Thoracic aorta (tissue), 2 donors: ENCODE measurements at regions not wholly inside any gene's neighbourhood (a gene's known extent, or its start where the extent isn't known, plus 50 kb on each side); places are given as distances from the start of the nearest gene placed in this dataset.

ENCODE experiments used
- ATAC-seq: fragments of 150-250 bp; one replicate; pipeline ENCODE4 v1.8.0; 2017; ENCODE audit warnings: low read depth; ENCODE audit not compliant: insufficient number of reproducible peaks, low FRiP score
- DNase-seq: peaks from one replicate; pipeline ENCODE4 v3.0.0-alpha.2; 2020; ENCODE audit warnings: low spot score
- H3K27ac ChIP-seq, 2 donors: fragments of 200-600 bp; sonication (generic); 1 replicate in 1 of 2; 2 replicates in 1 of 2; pipeline ENCODE4 v1.5.1; 2016; ENCODE audit warnings: mild to moderate bottlenecking in 2 of 2, moderate library complexity in 2 of 2
- H3K27me3 ChIP-seq: fragments of 200-600 bp; sonication (generic); replicated peaks from 2 replicates; pipeline ENCODE4 v1.6.0; 2016; ENCODE audit warnings: mild to moderate bottlenecking; ENCODE audit not compliant: insufficient read depth
- H3K36me3 ChIP-seq: fragments of 200-600 bp; sonication (generic); one replicate; pipeline ENCODE4 v1.5.1; 2016
- H3K4me1 ChIP-seq, 2 donors: fragments of 200-600 bp; sonication (generic); 1 replicate in 1 of 2; 2 replicates in 1 of 2; pipeline versions ENCODE4 v1.5.1 to v1.6.0; 2016; ENCODE audit warnings: low read depth in 2 of 2, mild to moderate bottlenecking in 1 of 2; ENCODE audit not compliant: control insufficient read depth in 1 of 2
- H3K4me3 ChIP-seq: fragments of 200-600 bp; sonication (generic); 2 replicates; pipeline ENCODE4 v1.5.1; 2016; ENCODE audit warnings: mild to moderate bottlenecking
- H3K9me3 ChIP-seq: fragments of 200-600 bp; sonication (generic); 2 replicates; pipeline ENCODE4 v1.5.1; 2016
- CTCF ChIP-seq: fragments of 200-600 bp; sonication (generic); IDR thresholded peaks from one replicate; pipeline ENCODE4 v1.5.1; 2019; ENCODE audit warnings: antibody characterized with exemption

GRCh38 chr1:59057796-59058195, 239.1 kb upstream of the FGGY start:
- H3K27ac ChIP-seq = peak overlapping the region; percentile 62 to 65
- no peak for ATAC-seq
- TF ChIP-seq CTCF = no peak

GRCh38 chr1:59058665-59059439, 238.0 kb upstream of the FGGY start:
- peak overlapping the region in 1 of 2 donors; percentile 62 for H3K27ac ChIP-seq

More at GRCh38 chr1:59057796-59058195, 239.1 kb upstream of the FGGY start:
- Histone ChIP-seq H3K4me3 (no peak overlapping the region), H3K36me3 (no peaks in the 10 kb centered on the region), H3K4me1 (peaks cover 0 to 39% of the 10 kb centered on the region in 2 donors), H3K9me3 (no peaks in the 10 kb centered on the region), H3K27me3 (no peaks in the 10 kb centered on the region)
- no peak for DNase-seq

GRCh38 chr1:59061876-59062275, 235.0 kb upstream of the FGGY start:
- peak overlapping the region; percentile 64 for H3K4me3 ChIP-seq
- peak overlapping the region; percentile 73 to 78 for H3K27ac ChIP-seq
- H3K36me3 ChIP-seq = no peaks in the 10 kb centered on the region
- TF ChIP-seq CTCF = no peak
- peak; percentile 86 for ATAC-seq
- no peaks in the 10 kb centered on the region for H3K27me3 ChIP-seq
- no peaks in the 10 kb centered on the region for H3K9me3 ChIP-seq
- H3K4me1 ChIP-seq = peaks cover 0 to 34% of the 10 kb centered on the region in 2 donors
- DNase-seq = peak; percentile 68

More at GRCh38 chr1:59058665-59059439, 238.0 kb upstream of the FGGY start:
- ATAC-seq = no peak
- Histone ChIP-seq H3K4me3 (no peak overlapping the region), H3K27me3 (no peaks in the 10 kb centered on the region), H3K36me3 (no peaks in the 10 kb centered on the region), H3K9me3 (no peaks in the 10 kb centered on the region), H3K4me1 (peaks cover 0 to 46% of the 10 kb centered on the region in 2 donors)
- no peak for TF ChIP-seq CTCF
- DNase-seq = no peak

GRCh38 chr1:59062743-59063142, 234.2 kb upstream of the FGGY start:
- ATAC-seq = peak; percentile 81
- peaks cover 0 to 26% of the 10 kb centered on the region in 2 donors for H3K4me1 ChIP-seq
- TF ChIP-seq CTCF = no peak
- no peaks in the 10 kb centered on the region for H3K9me3 ChIP-seq
- DNase-seq = peak; percentile 33
- H3K27me3 ChIP-seq = no peaks in the 10 kb centered on the region
- no peaks in the 10 kb centered on the region for H3K36me3 ChIP-seq
- H3K4me3 ChIP-seq = peak overlapping the region; percentile 64
- peak overlapping the region; percentile 73 to 78 for H3K27ac ChIP-seq

GRCh38 chr1:59063501-59063900, 233.4 kb upstream of the FGGY start:
- H3K27me3 ChIP-seq = no peaks in the 10 kb centered on the region
- TF ChIP-seq CTCF = no peak
- no peaks in the 10 kb centered on the region for H3K9me3 ChIP-seq
- no peaks in the 10 kb centered on the region for H3K36me3 ChIP-seq
- H3K27ac ChIP-seq = peak overlapping the region; percentile 73 to 78
- ATAC-seq (no peak), DNase-seq (no peak)
- peaks cover 0 to 22% of the 10 kb centered on the region in 2 donors for H3K4me1 ChIP-seq
- H3K4me3 ChIP-seq = no peak overlapping the region
